ENCODE measurements at regions not wholly inside any gene's neighbourhood (a gene's known extent, or its start where the extent isn't known, plus 50 kb on each side); places are given as distances from the start of the nearest gene placed in this dataset.

DNA sequence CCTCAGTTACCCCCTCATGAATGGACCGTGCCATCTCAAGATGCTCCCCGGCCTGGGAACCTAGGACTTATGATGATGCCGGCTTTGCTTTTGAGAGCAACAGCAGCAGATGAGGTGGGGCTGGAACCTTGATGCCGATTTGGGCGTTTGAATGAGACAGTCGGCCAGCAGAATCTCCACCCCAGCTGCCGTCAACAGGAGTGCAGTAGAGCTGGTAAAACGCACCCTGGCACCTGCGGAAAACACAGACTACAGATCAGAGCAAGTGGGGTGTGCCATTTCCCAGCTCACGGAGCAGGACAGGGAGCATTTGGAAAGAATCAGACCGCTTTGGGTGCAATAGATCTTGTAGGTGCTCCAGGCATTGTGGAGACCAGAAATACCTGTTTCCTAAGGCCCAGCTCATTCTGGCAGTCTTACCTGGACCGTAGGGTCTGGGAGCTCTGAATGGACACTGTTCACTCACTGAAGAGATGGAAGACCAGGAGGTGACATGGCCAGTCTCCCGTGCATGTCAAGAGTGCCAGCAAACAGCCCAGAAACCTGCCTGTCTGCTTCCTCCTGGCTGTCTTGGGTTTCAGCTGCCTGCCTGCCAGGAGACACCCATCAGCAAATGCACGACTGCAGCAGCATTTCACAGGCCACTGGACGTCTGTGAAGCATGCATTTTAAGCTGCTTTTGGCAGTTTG, 317.7 kb upstream of the IRX4 start:
- dilution Hi-C loops (cut with MboI; ENCODE audit: extremely low pct_ligation_motif_present, low sequenced_read_pairs), result no loop called here
- H3K9ac ChIP-seq (replicated peaks; ENCODE audit: extremely low read depth, insufficient read depth, low read length), result no peak overlapping the region

More for the DNA sequence above, 317.7 kb upstream of the IRX4 start:
- no peak for FAIRE-seq
- Histone ChIP-seq H2AFZ (ENCODE audit: low read depth, low read length) (no peak overlapping the region), H3K4me3 (replicated peaks in 1 of 3; ENCODE audit: insufficient read depth in 1 of 3, low read depth in 1 of 3, low read length in 3 of 3) (no peak overlapping the region), H3K27ac (ENCODE audit: insufficient read depth, low read depth, low read length) (no peak overlapping the region), H3K27me3 (ENCODE audit: control insufficient read depth in 2 of 2, insufficient read depth in 2 of 2, low read length in 2 of 2) (no peaks in the 10 kb centered on the region), H3K4me2 (ENCODE audit: insufficient read depth, low read length) (no peak overlapping the region), H3K9me1 (replicated peaks; ENCODE audit: control insufficient read depth, extremely low read depth, insufficient read depth, low read length) (no peaks in the 10 kb centered on the region), H3K9me3 (replicated peaks; ENCODE audit: control insufficient read depth, insufficient read depth, low read length) (peaks cover 12% of the 10 kb centered on the region), H3K4me1 (ENCODE audit: control insufficient read depth, extremely low read depth, insufficient read depth, low read length) (no peaks in the 10 kb centered on the region), H3K79me2 (ENCODE audit: control insufficient read depth, insufficient read depth, low read length) (no peaks in the 10 kb centered on the region), H4K20me1 (replicated peaks; ENCODE audit: control insufficient read depth, extremely low read depth, insufficient read depth, low read length) (no peaks in the 10 kb centered on the region), H3K36me3 (ENCODE audit: control insufficient read depth in 2 of 2, extremely low read depth in 1 of 2, insufficient read depth in 2 of 2, low read length in 2 of 2) (no peaks in the 10 kb centered on the region)
- TF ChIP-seq MYC (IDR thresholded peaks at IDR 0.05; ENCODE audit: low read depth, low read length) (no peak), POLR2A (IDR thresholded peaks at IDR 0.05; ENCODE audit: low read depth, low read length) (no peak), CTCF (IDR thresholded peaks at IDR 0.05; ENCODE audit: extremely low read depth in 1 of 2, insufficient read depth in 1 of 2, low read depth in 1 of 2, low read length in 2 of 2) (no peak), POLR2AphosphoS5 (IDR thresholded peaks at IDR 0.05; ENCODE audit: insufficient read depth, low read depth, low read length) (no peak), JUN (IDR thresholded peaks at IDR 0.05; ENCODE audit: borderline replicate concordance, insufficient read depth, insufficient read length, low read depth) (no peak), EZH2 (IDR thresholded peaks at IDR 0.05; ENCODE audit: borderline replicate concordance, low read depth, low read length, severe bottlenecking) (no peak), MAX (IDR thresholded peaks at IDR 0.05; ENCODE audit: insufficient read depth, insufficient read length) (no peak), GATA2 (IDR thresholded peaks at IDR 0.05; ENCODE audit: insufficient read depth, insufficient read length, low read depth, low read length) (no peak), FOS (IDR thresholded peaks at IDR 0.05; ENCODE audit: borderline replicate concordance, insufficient read depth, low read length) (no peak)
- no TSS peak for BruUV-seq (replicated peaks)
- POLR2A ChIA-PET, result no interaction called here
- CTCF ChIA-PET, result no interaction called here
- DNase-seq (ENCODE audit: low read depth, low spot score), result no peak
- intact Hi-C loops (cut with micrococcal nuclease), result no loop called here

All from endothelial cell of umbilical vein (primary cell).